Activated naive CD8-positive, alpha-beta T cell treated with anti-CD3 and anti-CD28 coated beads, Interleukin-2, amount 10 ng/mL, durations not matched to agents 7 days and 5 days (primary cell): ENCODE measurements at regions not wholly inside any gene's neighbourhood (a gene's known extent, or its start where the extent isn't known, plus 50 kb on each side); places are given as distances from the start of the nearest gene placed in this dataset.
"Not testable (repeated sequence)": the region's sequence is repeated elsewhere in the genome, so short reads cannot be mapped to it uniquely, and the experiment has no call there.

Source experiments
- ATAC-seq: fragments of 150-1000 bp; cut with Tn5 transposase; one replicate; pipeline ENCODE4 v1.10.0; 2021; ENCODE audit warnings: low read depth, moderate library complexity
- POLR2A ChIA-PET: fragments of 350-600 bp; sonication (Branson Sonifier 250); formaldehyde crosslinking; loops from one replicate; lab custom pipeline; 2021; ENCODE audit warnings: antibody characterized with exemption; lab: Charles Lee
- DNase-seq: peaks from one replicate; pipeline ENCODE4 v3.0.0; 2021
- H3K27ac Mint-ChIP-seq: one replicate; pipeline ENCODE4 v1.8.0; 2022; ENCODE audit warnings: mild to moderate bottlenecking, mixed read lengths
- H3K27me3 Mint-ChIP-seq: one replicate; pipeline ENCODE4 v1.8.0; 2022; ENCODE audit warnings: mild to moderate bottlenecking, moderate library complexity, mixed read lengths
- H3K36me3 Mint-ChIP-seq: one replicate; pipeline ENCODE4 v1.8.0; 2021; ENCODE audit warnings: mild to moderate bottlenecking, mixed read lengths
- H3K4me1 Mint-ChIP-seq: one replicate; pipeline ENCODE4 v1.8.0; 2021; ENCODE audit warnings: mixed read lengths
- H3K4me3 Mint-ChIP-seq: one replicate; pipeline ENCODE4 v1.8.0; 2022; ENCODE audit warnings: mild to moderate bottlenecking, moderate library complexity, mixed read lengths
- H3K9me3 Mint-ChIP-seq: one replicate; pipeline ENCODE4 v1.8.0; 2021; ENCODE audit warnings: mixed read lengths

DNA sequence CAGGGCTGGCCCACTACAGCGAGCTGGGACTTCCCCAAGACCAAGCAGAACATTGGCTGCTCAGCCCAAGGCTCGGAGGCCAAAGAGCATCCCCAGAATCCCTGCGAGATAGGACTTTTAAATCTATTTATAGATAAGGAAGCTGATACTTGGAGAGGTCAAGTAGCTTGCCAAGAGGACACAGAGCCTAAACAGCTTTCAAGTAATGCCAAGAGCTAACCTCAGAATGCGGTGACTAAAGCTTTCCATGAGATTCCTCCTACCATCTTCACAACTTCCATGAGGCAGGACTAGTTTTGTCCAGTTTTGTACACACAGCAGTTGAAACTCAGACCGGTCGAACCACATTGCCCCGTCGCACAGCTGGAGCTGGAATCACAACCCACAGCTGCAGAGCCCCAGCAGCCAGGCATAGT, 168.1 kb upstream of the TOP1 start:
- POLR2A ChIA-PET: no interaction called here
- Mint-ChIP-seq H3K27me3 (peaks cover 3% of the 10 kb centered on the region), H3K36me3 (no peaks in the 10 kb centered on the region), H3K27ac (no peak overlapping the region), H3K9me3 (no peaks in the 10 kb centered on the region), H3K4me1 (no peaks in the 10 kb centered on the region), H3K4me3 (no peak overlapping the region)
- no peak for DNase-seq
- no peak for ATAC-seq

DNA sequence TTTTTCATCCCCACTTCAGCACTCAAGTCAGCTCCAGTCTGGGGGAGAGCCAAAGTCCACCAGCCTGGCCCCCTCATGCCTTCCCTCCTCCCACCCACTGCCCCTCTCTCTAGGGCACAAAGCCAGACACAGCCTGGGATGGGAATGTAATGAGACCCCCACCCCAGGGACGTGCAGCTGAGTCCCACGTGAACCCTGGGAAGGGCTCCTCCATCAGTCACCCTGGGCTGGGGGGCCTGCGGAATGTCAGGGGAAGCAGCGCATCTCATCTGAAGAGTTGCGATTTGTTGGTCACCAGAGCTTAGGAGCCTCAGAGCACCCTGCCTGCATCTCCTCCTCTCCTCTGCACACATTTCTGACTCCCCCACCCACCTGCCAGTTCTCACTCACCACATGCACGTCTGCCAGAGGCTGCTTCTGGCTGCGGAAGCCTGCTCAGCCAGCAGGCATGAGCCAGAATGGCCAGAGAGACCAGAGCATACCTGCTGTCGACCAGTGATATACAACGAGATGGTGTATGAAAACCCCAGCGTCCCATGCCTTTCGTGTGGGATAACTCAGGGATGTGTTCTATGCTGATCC, 167.1 kb upstream of the TOP1 start:
- Mint-ChIP-seq H3K4me3 (no peak overlapping the region), H3K27me3 (peaks cover 1% of the 10 kb centered on the region), H3K9me3 (no peaks in the 10 kb centered on the region), H3K36me3 (no peaks in the 10 kb centered on the region), H3K27ac (no peak overlapping the region), H3K4me1 (no peaks in the 10 kb centered on the region)
- no peak for DNase-seq
- ATAC-seq: no peak
- POLR2A ChIA-PET: no interaction called here

DNA sequence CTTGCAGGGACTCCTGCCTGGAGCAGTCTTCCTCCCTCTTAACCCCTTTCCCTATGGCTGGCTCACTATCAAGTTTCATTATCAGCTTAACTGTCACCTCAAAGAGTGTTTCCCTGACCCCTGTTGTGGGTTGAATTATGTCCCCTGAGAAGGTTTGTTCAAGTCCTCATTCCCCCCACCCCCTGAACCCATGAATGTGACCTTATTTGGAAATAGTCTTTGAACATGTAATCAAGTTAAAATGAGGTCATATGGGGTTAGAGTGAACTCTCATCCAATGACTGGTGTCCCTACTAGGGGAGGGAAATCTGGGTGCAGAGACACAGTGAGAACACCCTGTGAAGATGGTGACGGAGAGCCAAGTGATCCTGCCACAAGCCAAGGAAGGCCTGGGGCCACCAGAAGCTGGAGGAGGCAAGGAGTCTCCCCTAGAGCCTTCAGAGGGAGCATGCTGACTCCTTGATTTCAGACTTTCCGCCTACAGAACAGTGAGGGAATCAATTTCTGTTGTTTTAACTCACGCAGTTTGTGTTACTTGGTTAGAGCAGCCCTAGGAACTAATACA, 165.2 kb upstream of the TOP1 start:
- H3K27ac Mint-ChIP-seq: no peak overlapping the region
- H3K4me3 Mint-ChIP-seq: no peak overlapping the region
- DNase-seq: no peak
- POLR2A ChIA-PET: no interaction called here
- no peak for ATAC-seq
- no peaks in the 10 kb centered on the region for H3K9me3 Mint-ChIP-seq
- H3K27me3 Mint-ChIP-seq: peaks cover 1% of the 10 kb centered on the region
- no peaks in the 10 kb centered on the region for H3K36me3 Mint-ChIP-seq
- H3K4me1 Mint-ChIP-seq: no peaks in the 10 kb centered on the region

DNA sequence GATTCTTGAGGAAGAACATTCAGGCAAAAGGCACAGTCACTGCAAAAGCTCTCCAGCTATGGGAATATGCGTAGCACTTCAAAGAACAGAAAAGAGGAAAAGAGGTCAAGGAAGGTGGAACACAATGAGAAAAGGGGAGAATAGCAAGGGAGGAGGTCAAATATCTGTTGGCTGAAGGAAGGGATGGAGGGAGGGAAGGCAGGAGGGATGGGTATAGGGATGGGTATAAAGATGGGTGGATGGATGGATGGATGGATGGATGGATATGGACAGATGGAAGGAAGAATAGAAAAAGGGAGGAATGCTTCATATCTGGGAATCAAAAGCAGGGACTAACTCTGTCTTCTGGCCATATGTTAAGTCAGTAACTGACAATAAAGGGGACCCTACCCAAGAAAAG, 164.2 kb upstream of the TOP1 start:
- H3K27ac Mint-ChIP-seq: no peak overlapping the region
- H3K27me3 Mint-ChIP-seq: peaks cover 1% of the 10 kb centered on the region
- no peaks in the 10 kb centered on the region for H3K9me3 Mint-ChIP-seq
- H3K4me3 Mint-ChIP-seq: no peak overlapping the region
- POLR2A ChIA-PET: no interaction called here
- DNase-seq: no peak
- no peaks in the 10 kb centered on the region for H3K36me3 Mint-ChIP-seq
- ATAC-seq: no peak
- no peaks in the 10 kb centered on the region for H3K4me1 Mint-ChIP-seq

DNA sequence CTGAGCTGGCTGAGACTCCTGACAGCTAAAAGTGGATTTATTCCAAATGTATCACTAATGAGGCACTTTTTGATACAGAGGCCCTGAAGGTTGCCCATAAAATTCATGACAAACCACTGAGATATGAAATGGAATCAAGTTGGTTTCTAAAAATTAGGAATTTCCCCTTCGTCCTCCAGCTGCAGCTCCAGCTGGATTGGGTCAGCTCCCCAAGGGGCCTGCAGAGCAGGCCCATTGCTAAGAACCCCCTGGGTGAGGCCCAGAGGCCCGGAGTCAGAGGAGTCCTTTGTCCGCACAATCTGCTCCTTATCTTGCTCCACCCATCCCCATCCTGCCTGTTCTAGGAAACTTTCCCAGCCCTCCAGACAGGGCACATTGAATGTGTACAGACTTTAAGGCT, 163.5 kb upstream of the TOP1 start:
- H3K4me1 Mint-ChIP-seq: no peaks in the 10 kb centered on the region
- H3K36me3 Mint-ChIP-seq: no peaks in the 10 kb centered on the region
- no peak for ATAC-seq
- POLR2A ChIA-PET: no interaction called here
- peaks cover 1% of the 10 kb centered on the region for H3K27me3 Mint-ChIP-seq
- H3K9me3 Mint-ChIP-seq: no peaks in the 10 kb centered on the region
- no peak for DNase-seq
- no peak overlapping the region for H3K27ac Mint-ChIP-seq
- H3K4me3 Mint-ChIP-seq: no peak overlapping the region

DNA sequence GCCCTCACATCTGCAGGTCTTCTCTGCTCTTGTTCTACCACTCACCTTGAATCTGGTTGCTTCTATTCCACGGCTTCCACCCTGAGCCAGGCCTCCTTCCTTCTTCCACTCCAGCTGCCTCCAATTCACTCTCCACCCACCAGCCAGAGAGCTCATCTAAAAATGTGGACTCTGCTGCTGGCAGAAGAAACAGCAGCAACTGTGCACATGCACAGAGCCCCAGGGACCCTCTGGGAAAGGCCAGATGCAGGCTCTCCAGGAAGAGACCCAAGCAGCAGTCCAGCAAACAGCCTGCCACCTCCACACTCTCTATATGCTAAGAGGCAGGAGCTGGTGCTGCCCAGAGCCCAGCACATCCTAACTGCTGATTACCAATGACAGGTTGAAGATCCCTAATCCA, 162.6 kb upstream of the TOP1 start:
- Mint-ChIP-seq H3K4me3 (no peak overlapping the region), H3K36me3 (no peaks in the 10 kb centered on the region), H3K27ac (no peak overlapping the region), H3K4me1 (no peaks in the 10 kb centered on the region), H3K27me3 (peaks cover 1% of the 10 kb centered on the region), H3K9me3 (no peaks in the 10 kb centered on the region)
- ATAC-seq (no peak), DNase-seq (no peak)
- POLR2A ChIA-PET: no interaction called here

DNA sequence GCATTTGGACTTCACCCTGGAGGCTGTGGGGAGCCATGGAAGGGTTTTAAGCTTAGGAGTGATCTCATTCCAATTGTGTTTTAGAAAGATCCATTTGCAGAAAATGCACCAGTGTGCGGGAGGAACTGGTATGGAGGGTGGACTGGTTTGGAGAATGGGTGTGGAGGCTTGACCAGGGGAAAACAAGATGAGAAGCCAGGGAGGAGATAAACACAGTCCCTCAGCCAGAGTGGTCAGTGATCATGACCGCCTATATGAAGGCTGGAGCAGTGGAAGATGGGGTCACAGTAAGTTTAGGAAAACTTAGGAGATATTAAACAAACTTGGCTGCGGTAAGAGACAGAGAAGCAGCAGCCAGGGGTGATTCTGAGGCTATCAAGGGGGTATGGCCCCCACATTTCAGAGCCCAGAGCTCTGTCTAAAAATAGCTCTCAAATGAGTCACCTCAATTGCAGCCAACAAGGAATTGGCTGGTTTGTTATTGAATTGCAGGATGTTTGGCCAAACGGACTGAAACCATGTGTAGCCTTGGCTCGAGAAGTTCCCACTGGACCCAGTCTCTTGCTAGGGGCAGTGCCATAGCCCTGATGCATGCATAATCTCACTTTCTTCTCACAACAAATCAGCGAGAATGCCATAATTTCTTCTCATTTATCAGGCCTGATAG, 159.9 kb upstream of the TOP1 start:
- Mint-ChIP-seq H3K9me3 (no peaks in the 10 kb centered on the region), H3K4me3 (no peak overlapping the region), H3K36me3 (no peaks in the 10 kb centered on the region), H3K27me3 (peaks cover 1% of the 10 kb centered on the region), H3K4me1 (no peaks in the 10 kb centered on the region), H3K27ac (no peak overlapping the region)
- ATAC-seq: no peak
- POLR2A ChIA-PET: interaction anchor here (0.6 kb wide), 1 partner anchor 60 kb away, joined by 3 read pairs; no protein-coding TSS in a partner anchor
- DNase-seq: no peak

DNA sequence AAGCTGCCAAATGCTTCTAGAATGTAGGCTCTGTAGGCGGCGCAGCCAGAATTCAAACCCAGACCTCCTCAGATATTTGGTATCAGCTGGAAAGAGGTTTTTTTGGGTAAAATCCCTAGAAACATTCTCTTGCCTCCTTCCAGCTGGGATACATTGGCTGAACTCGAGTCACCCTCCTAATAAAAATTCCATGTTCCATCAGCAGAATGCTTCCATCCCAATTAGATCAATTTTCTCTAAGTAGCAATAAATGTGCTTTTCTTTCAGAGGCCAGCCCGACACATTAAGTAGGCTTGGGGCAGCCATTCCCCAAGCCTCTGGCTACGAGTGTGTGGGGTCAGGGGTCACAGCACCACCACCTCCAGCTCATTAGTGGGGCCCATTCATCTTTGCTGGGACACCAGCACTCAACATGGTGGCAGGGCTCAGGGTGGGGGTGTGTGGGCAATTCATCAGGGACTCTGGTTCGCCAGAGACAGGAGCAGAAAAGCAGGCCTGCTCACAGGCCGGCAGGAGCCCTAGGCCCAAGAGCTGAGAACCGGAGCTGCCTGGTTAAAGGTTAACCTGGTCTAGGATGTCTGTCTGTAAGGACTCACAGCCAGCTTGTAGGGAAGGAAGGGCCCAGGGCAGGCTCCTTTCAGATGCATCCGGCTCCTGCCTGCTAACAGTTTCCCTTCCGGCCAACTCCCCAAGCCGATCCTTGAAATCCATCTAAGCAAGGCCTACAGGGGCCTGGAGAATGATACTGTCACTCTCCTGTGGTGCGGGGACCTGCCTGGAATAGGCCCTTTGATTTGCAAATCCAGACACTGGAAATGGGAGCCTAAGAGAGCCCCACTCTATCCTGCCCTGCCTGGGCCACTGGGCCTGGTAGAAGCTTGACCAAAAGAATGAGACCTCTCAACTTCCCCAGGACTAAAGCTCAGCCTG, 159.1 kb upstream of the TOP1 start:
- ATAC-seq: no peak
- H3K36me3 Mint-ChIP-seq: no peaks in the 10 kb centered on the region
- no peaks in the 10 kb centered on the region for H3K4me1 Mint-ChIP-seq
- DNase-seq: no peak
- H3K9me3 Mint-ChIP-seq: no peaks in the 10 kb centered on the region
- H3K4me3 Mint-ChIP-seq: no peak overlapping the region
- H3K27me3 Mint-ChIP-seq: peaks cover 1% of the 10 kb centered on the region
- no peak overlapping the region for H3K27ac Mint-ChIP-seq
- POLR2A ChIA-PET: no interaction called here

DNA sequence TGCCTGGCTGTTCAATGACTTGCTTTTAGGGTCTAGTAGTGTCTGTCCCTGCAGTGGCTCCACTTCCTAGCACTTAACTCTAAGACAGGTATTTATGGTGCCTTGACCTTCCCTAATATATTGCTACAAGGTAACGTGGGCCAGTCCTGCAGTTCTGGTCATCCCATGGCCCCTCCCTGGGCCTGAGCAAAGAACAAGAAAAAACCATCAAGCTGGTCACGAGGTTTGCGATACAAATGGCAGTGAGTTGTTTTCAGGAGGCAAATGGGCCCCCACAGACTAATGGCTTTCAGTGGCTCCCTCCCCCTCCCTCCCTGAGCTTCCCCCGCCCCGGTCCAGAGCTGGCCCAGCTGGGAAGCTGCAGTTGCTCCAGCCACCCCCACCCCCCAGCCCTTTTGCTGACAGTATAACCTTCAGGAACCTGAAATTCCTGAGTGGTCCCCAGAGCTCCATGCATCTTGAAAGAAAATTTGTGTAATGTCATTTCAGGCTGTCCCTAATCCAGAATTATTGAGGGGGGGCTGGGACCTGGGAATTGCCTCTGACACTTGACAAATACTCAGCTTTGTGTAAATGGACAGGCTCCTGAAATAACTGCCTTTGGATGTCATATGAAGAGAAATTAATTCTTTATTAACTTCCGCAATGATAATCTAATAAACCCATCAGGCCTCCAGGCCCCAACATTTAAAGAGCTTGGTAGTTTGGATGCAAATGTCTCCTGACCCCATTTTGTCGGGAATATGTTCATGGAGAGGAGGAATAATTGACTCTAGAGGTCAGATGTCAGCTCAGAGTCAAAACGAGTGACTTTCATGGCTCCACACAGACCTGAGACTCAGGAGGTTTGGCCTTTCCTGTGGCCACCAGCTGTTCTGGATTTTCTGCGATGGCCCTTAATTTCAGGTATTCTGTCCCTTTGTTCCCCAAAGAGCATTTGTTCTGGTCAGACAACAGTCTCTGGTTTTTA, 153.2 kb upstream of the TOP1 start:
- Mint-ChIP-seq H3K9me3 (peaks cover 4% of the 10 kb centered on the region), H3K36me3 (peaks cover 12% of the 10 kb centered on the region), H3K27me3 (no peaks in the 10 kb centered on the region), H3K4me1 (peaks cover 5% of the 10 kb centered on the region), H3K27ac (no peak overlapping the region), H3K4me3 (no peak overlapping the region)
- POLR2A ChIA-PET: no interaction called here
- ATAC-seq (no peak), DNase-seq (no peak)

DNA sequence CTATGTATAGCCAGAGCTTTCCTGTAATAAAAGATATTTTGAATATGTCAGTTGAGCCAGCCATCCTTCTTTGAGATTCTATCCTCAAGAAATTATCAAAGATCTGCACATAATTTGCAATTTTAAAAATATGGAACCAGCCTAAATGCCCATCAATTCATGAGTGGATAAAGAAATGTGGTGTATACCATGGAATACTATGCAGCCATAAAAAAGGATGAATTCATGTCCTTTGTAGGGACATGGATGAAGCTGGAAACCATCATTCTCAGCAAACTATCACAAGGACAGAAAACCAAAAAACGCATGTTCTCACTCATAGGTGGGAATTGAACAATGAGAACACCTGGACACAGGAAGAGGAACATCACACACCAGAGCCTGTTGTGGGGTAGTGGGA, 150.5 kb upstream of the TOP1 start:
- DNase-seq, ATAC-seq, H3K9me3 Mint-ChIP-seq, POLR2A ChIA-PET, H3K4me3 Mint-ChIP-seq, H3K27ac Mint-ChIP-seq, H3K27me3 Mint-ChIP-seq: not testable (repeated sequence)
- Mint-ChIP-seq H3K4me1 (peaks cover 27% of the 10 kb centered on the region), H3K36me3 (peaks cover 23% of the 10 kb centered on the region)

DNA sequence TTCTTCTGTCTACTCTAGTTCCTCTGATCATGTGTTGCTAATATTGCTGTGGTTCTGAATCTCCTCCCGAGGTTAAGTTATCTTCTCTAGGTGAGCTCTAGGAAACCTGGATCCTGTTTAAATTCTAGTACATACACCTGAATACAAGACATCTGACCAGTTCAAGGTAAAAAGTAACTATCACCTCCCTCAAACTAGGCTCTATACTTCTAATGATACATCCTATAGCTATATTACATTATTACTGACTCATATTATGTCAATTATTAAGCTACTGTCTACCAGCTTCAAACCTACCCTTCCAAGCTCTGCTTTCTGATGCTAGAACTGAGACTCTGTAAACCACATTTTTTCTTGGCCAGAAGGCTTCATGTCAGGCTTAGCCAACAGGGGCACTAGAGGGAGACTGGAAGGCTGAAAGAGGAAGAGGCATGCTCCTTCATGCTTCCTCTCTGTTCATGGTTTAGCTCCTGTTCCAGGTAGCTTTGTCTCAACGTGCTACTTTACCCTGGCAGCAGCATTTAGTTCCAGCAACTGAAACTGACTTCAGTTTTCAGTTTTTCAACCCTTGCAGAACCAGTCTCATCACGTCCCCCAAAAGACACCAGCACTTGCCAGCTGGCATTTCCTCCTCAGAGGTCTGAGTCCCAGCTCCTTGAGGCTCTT, 148.4 kb upstream of the TOP1 start:
- Mint-ChIP-seq H3K4me1 (peaks cover 37% of the 10 kb centered on the region), H3K27ac (peak overlapping the region; percentile 79), H3K27me3 (no peaks in the 10 kb centered on the region), H3K4me3 (no peak overlapping the region), H3K9me3 (peaks cover 4% of the 10 kb centered on the region), H3K36me3 (peaks cover 23% of the 10 kb centered on the region)
- ATAC-seq: no peak
- POLR2A ChIA-PET: no interaction called here
- no peak for DNase-seq

DNA sequence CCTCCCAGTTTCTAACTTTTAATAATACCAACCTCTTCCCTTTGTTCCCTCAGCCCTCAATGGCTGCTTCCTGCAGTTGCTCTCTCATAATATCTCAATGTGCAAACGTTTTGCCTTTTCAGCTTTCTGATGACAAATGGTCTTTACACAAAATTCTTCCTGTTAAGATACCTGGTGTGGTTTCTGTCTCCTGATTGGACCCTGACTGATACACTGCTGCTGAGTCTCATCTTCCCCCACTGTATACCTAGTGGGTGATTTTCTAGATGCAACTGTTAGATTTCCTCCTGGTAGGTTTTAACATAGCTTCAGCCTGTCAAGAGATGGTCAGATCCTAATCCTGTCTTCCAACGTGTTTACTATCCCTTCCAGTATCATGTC, 147.9 kb upstream of the TOP1 start:
- H3K9me3 Mint-ChIP-seq: peaks cover 4% of the 10 kb centered on the region
- H3K4me1 Mint-ChIP-seq: peaks cover 39% of the 10 kb centered on the region
- H3K36me3 Mint-ChIP-seq: peaks cover 23% of the 10 kb centered on the region
- POLR2A ChIA-PET: no interaction called here
- peak overlapping the region; percentile 9 for H3K4me3 Mint-ChIP-seq
- peak overlapping the region; percentile 79 for H3K27ac Mint-ChIP-seq
- DNase-seq (no peak), ATAC-seq (no peak)
- peaks cover 2% of the 10 kb centered on the region for H3K27me3 Mint-ChIP-seq
